IPS DF 19.7 (cell line): ENCODE measurements at regions not wholly inside any gene's neighbourhood (a gene's known extent, or its start where the extent isn't known, plus 50 kb on each side); places are given as distances from the start of the nearest gene placed in this dataset.

Source experiments
- DNase-seq: peaks from one replicate; pipeline ENCODE4 v3.0.0-alpha.2; 2013; ENCODE audit warnings: low read depth, low spot score

DNA sequence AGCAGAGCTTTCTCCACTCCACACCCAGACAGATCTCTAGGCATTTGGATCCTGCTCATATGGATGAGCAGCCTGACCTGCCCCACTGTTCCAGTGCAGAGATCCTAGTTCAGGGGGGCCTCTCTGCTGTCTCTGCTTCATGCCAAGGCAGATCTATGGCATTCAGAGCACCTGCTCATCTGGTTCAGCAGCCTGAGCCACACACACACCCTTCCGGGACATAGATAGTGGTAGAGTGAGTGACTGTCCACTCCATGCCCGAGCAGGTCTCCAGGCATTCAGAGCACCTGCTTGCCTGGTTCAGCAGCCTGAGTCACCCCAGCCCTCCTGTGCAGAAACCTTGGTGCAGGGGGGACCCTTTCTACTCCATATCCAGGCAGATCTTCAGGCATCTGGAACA, 54.3 kb upstream of the ZNF800 start:
- DNase-seq, result no peak
